Astrocyte (in vitro differentiated cells and primary cell): ENCODE measurements at regions not wholly inside any gene's neighbourhood (a gene's known extent, or its start where the extent isn't known, plus 50 kb on each side); places are given as distances from the start of the nearest gene placed in this dataset.

Experiments used
- CTCF ChIP-seq: IDR thresholded peaks from 2 replicates; pipeline ENCODE4 v1.5.1; 2011; ENCODE audit warnings: low read depth, mild to moderate bottlenecking, inconsistent platforms, low read length, moderate library complexity; ENCODE audit not compliant: insufficient read depth
- EZH2 ChIP-seq: IDR thresholded peaks from 2 replicates; pipeline ENCODE4 v1.6.1; 2012; ENCODE audit warnings: mild to moderate bottlenecking, low read length, inconsistent platforms; ENCODE audit not compliant: insufficient read depth

- TF ChIP-seq EZH2 (no peak), CTCF (no peak)
Measured at GRCh38 chr6:3612341-3613041, 139.0 kb downstream of the PXDC1 start.
